ENCODE measurements at regions not wholly inside any gene's neighbourhood (a gene's known extent, or its start where the extent isn't known, plus 50 kb on each side); places are given as distances from the start of the nearest gene placed in this dataset.

GRCh38 chr6:1494671-1495070 lies 105.3 kb downstream of the FOXF2 start:
- TF ChIP-seq EP300 (IDR thresholded peaks at IDR 0.05) (no peak), POLR2AphosphoS5 (IDR thresholded peaks at IDR 0.05) (no peak), CTCF (IDR thresholded peaks at IDR 0.05) (no peak)

Measured in upper lobe of left lung (tissue), 4 donors.